Prostate gland (tissue), 2 donors: ENCODE measurements at regions not wholly inside any gene's neighbourhood (a gene's known extent, or its start where the extent isn't known, plus 50 kb on each side); places are given as distances from the start of the nearest gene placed in this dataset.

Experiments
- CTCF ChIP-seq, 4 experiments: fragments of 200-600 bp in 2 of 4; fragments of 450-650 bp in 2 of 4; sonication (generic) in 2 of 4; IDR thresholded peaks; 1 replicate in 3 of 4; 2 replicates in 1 of 4; pipeline ENCODE4 v1.5.1; 2016 to 2019; ENCODE audit warnings: antibody characterized with exemption in 4 of 4, mild to moderate bottlenecking in 2 of 4, moderate library complexity in 2 of 4
- POLR2A ChIP-seq: fragments of 450-650 bp; IDR thresholded peaks from one replicate; pipeline ENCODE4 v1.6.1; 2016; ENCODE audit warnings: antibody characterized with exemption, mild to moderate bottlenecking
- POLR2AphosphoS5 ChIP-seq: sonication (generic); formaldehyde crosslinking; IDR thresholded peaks from one replicate; pipeline ENCODE4 v1.6.1; 2017; ENCODE audit warnings: antibody characterized with exemption

- TF ChIP-seq POLR2A (no peak), CTCF (IDR thresholded peaks at IDR 0.05) (no peak), POLR2AphosphoS5 (no peak)
These were observed 1068.5 kb downstream of the BRD1 start for GRCh38 chr22:48758881-48759875.
